Ramos (cell line): ENCODE measurements at regions not wholly inside any gene's neighbourhood (a gene's known extent, or its start where the extent isn't known, plus 50 kb on each side); places are given as distances from the start of the nearest gene placed in this dataset.

Experiments used
- in situ Hi-C: fragments of 300-500 bp; cut with MboI; formaldehyde crosslinking; loops from one replicate; pipeline ENCODE4 v1.14.3; 2022; ENCODE audit warnings: low sequenced_read_pairs; ENCODE audit not compliant: unreplicated experiment

DNA sequence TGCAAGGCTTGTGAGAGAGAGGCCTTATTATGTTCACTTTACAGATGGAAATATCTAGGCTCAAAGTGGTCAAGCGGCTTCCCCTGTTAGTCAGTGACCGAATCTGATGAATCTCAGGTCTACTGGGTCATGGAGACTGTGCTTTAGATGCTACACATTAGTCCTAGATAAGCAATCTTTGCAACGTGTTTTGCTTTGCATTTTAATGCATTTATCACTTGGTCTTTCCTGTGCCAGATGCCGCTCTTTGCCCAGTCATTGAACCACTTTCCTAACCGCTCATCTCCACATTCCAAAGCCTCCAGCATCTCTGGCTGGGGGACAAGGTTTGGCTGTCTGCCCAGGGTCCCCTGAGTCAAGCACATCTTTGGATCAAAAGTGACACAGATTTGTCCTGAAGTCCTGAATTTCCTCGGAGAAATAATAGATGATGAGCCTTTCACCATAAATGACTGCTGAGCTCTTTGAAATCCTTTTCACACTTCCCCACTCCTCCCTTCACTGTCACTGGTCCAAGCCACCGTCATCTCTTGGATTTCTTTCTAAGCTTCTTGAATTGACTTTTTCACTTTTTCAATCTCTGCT, 96.0 kb upstream of the USP24 start:
- in situ Hi-C loops, result no loop called here

DNA sequence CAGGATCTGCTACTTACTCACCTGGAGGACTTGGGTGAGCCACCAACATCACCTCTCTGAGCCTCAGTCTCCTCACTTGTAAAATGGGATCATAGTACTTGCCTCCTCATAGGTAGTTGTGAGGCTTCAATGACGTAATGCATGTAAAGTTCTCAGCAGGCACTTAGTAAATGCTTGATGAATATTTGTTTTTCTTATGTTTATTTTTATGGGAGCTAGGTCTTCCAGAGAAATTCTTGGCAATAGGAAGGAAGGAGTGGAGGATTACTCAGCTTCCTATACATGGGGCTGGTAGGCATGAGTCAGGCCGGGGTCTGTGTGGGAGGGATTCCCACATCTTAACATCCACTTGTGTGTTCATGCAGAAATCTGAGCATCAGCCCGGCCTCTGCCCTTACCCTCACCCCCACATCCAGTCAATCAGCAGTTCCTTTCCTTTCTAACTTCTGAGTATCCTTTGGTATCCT, 95.4 kb upstream of the USP24 start:
- in situ Hi-C loops, result no loop called here

- in situ Hi-C loops, result no loop called here
Measured at GRCh38 chr1:55309786-55310504, 94.8 kb upstream of the USP24 start.

- in situ Hi-C loops, result no loop called here
Measured at GRCh38 chr1:55309053-55309452, 93.9 kb upstream of the USP24 start.

DNA sequence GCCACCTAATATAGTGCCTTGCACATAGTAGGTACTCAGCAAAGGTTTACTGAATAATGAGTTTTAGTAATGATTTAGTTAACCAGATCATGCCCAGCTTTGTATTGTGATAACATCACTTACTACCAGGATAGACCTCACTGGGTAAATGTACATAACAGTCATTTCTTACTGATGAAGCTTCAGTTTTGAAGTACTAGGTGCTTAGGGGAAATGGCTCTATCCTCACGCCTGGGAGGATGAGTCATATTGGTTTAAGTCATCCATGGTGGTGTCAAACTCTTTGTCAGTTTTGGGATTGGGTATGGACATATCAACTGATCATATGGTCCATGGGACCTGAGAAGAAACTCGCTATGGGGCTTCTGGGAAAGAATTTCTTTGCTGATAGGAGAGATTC, 90.6 kb upstream of the USP24 start:
- in situ Hi-C loops, result no loop called here

- in situ Hi-C loops, result no loop called here
Measured at GRCh38 chr1:55304229-55304740, 89.1 kb upstream of the USP24 start.

DNA sequence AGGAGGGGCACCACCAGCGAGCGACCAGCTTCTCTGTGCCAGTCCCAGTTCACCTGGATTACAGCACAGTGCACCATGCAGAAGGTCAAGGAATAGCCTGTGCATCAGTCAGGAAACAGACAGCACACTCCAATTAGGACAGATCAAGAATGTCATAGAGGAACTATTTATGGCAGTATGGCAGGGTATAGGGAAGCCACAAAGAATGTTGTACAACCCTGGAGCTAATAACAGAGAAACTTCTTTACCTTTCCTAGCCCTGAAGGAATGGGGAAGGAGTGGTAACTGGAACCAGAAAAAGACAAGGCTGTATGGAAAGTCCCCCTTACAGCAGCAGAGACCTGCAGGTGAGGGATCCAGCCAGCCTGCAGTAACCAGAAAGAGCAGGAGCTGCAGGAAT, 87.8 kb upstream of the USP24 start:
- in situ Hi-C loops, result no loop called here

- in situ Hi-C loops, result no loop called here
Measured at GRCh38 chr1:55301912-55302311, 86.7 kb upstream of the USP24 start.

DNA sequence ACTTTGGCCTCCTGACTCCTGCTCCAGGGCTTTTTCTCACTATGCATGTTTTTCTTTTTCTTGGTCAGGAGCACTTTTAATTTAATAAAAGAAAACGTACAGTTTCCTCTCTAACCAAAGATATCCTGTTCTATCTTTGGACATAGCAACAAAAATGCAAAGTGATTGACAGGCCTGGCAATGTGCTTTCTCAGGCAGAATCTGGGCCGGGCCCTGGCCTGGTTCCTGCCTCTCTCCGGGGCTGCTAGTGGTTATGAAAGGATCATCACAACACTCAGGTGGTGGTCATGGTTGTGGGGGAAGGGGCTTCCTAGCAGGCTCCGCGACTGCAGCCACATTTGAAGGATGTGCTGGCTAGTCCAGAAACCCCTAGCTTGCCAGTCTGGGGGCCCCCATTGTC, 85.8 kb upstream of the USP24 start:
- in situ Hi-C loops, result no loop called here

GRCh38 chr1:55298167-55298894, 83.2 kb upstream of the USP24 start:
- in situ Hi-C loops, result loop anchor here (25.0 kb wide), 1 partner anchor 89 kb away; no protein-coding TSS in a partner anchor

- in situ Hi-C loops, result loop anchor here (25.0 kb wide), 1 partner anchor 91 kb away; no protein-coding TSS in a partner anchor
Measured at GRCh38 chr1:55296247-55296646, 81.1 kb upstream of the USP24 start.

GRCh38 chr1:55289614-55290013, 74.5 kb upstream of the USP24 start:
- in situ Hi-C loops, result loop anchor here (25.0 kb wide), 1 partner anchor 98 kb away; no protein-coding TSS in a partner anchor

GRCh38 chr1:55289042-55289441, 73.9 kb upstream of the USP24 start:
- in situ Hi-C loops, result loop anchor here (25.0 kb wide), 1 partner anchor 98 kb away; no protein-coding TSS in a partner anchor

DNA sequence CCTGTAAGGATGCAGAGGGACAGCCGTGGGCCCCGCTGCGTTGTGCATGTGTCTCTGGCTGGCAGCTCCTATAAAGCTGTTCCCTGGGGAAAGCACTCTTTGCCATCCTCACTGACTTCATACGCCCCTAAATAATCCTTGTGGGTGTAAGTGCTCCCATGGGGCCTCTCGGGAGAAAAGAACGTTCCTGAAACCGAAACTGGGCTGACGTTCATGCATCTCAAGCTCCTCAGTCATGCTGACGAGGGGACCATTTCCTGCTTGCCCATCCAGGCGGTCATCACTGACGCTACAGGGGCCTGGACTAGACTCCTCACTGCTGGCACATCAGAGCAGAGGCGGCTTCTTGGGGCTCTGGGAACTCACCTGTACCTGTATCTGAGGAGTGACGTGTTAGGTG, 73.1 kb upstream of the USP24 start:
- in situ Hi-C loops, result loop anchor here (25.0 kb wide), 1 partner anchor 99 kb away; no protein-coding TSS in a partner anchor

GRCh38 chr1:55287723-55288122, 72.6 kb upstream of the USP24 start:
- in situ Hi-C loops, result loop anchor here (25.0 kb wide), 1 partner anchor 100 kb away; no protein-coding TSS in a partner anchor

- in situ Hi-C loops, result loop anchor here (25.0 kb wide), 1 partner anchor 100 kb away; no protein-coding TSS in a partner anchor
Measured at GRCh38 chr1:55286856-55287602, 71.9 kb upstream of the USP24 start.

DNA sequence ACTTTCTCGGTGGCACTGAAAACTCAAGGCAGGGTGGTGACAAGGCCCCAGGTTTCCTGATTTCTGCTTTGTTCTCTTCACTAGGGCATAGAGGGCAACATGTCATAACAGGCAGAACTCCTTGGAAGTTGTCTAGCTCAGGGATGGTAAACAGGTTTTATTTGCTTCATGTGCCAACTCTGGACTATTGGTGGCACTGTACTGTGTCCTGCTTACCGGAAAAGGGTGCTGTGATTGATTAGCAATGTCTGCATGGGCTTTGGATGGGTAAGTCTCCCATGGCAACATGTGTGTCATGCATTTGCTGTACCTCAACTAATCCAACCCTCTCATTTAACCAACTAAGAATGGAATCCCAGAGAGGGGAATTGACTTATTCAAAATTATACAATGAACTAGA, 70.7 kb upstream of the USP24 start:
- in situ Hi-C loops, result loop anchor here (25.0 kb wide), 1 partner anchor 101 kb away; no protein-coding TSS in a partner anchor

- in situ Hi-C loops, result loop anchor here (25.0 kb wide), 1 partner anchor 102 kb away; no protein-coding TSS in a partner anchor
Measured at GRCh38 chr1:55284856-55285255, 69.7 kb upstream of the USP24 start.

DNA sequence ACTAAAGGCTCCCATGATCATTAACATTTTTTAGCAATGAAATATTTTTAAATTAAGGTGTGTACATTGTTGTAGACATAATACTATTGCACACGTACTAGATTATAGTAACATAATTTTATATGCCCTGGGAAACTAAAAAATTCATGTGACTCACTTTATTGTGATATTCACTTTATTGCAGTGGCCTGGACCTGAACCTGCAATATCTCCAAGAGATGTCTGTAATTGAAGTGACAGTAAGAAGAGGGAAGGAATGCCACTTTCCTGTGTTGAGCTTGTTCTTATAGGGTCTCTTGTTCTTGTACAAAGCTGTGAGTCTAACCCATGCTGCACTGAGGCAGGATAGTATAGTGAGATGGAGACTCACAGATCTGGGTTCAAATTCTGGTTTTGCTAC, 66.9 kb upstream of the USP24 start:
- in situ Hi-C loops, result loop anchor here (25.0 kb wide), 1 partner anchor 105 kb away; no protein-coding TSS in a partner anchor

DNA sequence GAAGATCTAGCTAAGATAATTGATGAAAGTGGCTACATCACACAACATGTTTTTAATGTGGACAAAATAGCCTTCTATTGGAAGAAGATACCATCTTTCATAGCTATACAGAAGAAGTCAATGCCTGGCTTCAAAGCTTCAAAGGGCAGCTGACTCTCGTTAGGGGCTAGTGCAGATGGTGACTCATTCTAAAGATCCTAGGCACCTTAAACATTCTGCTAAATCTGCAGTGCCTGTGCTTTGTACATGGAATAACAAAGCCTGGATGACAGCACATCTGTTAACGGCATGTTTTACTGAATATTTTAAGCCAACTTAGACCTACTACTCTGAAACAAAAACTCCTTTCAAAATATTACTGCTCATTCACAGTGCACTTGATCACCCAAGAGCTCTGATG, 65.6 kb upstream of the USP24 start:
- in situ Hi-C loops, result loop anchor here (25.0 kb wide), 1 partner anchor 107 kb away; no protein-coding TSS in a partner anchor
